Chondrocyte (in vitro differentiated cells): ENCODE measurements at regions not wholly inside any gene's neighbourhood (a gene's known extent, or its start where the extent isn't known, plus 50 kb on each side); places are given as distances from the start of the nearest gene placed in this dataset.

Source experiments
- DNase-seq: peaks from one replicate; pipeline ENCODE4 v3.0.0; 2021; ENCODE audit warnings: mixed read lengths, low spot score
- H3K27ac Mint-ChIP-seq: one replicate; pipeline ENCODE4 v1.8.0; 2021; ENCODE audit warnings: mild to moderate bottlenecking, moderate library complexity, mixed read lengths; ENCODE audit not compliant: unreplicated experiment
- H3K27me3 Mint-ChIP-seq: 2 replicates; pipeline ENCODE4 v1.8.0; 2021; ENCODE audit warnings: low read depth, mixed read lengths
- H3K36me3 Mint-ChIP-seq: 2 replicates; pipeline ENCODE4 v1.8.0; 2021; ENCODE audit warnings: low read depth, mixed read lengths
- H3K4me1 Mint-ChIP-seq: 2 replicates; pipeline ENCODE4 v1.8.0; 2021; ENCODE audit warnings: low read depth, mild to moderate bottlenecking, mixed read lengths
- H3K4me3 Mint-ChIP-seq: one replicate; pipeline ENCODE4 v1.8.0; 2021; ENCODE audit warnings: mild to moderate bottlenecking, moderate library complexity, mixed read lengths; ENCODE audit not compliant: unreplicated experiment
- H3K9me3 Mint-ChIP-seq: 2 replicates; pipeline ENCODE4 v1.8.0; 2021; ENCODE audit warnings: low read depth, mixed read lengths
- TF ChIP-seq, protein P1 (sequence below): fragments of 200-600 bp; sonication (generic); IDR thresholded peaks from 2 replicates; pipeline ENCODE4 v1.5.0; 2021; ENCODE audit warnings: antibody characterized with exemption, mild to moderate bottlenecking, moderate library complexity

DNA sequence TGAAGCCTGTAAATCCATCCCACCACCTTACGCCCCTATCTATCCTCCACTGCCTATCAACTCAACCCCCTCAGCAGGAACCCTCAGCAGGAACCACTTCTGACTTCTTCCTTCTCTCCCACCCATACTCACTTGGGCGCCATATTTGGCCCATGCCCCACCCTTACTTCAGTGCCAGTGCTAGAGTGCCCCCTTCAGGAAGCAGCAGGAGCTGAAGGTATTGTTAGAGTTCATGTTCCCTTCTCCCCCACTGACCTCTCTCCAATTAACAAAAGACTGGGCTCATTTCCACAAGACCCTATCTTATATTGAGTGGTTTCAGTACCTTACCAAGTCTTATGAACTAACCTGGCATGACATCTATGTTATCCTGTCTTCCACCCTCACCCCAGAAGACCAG, 363.1 kb upstream of the SLIT2 start:
- H3K27me3 Mint-ChIP-seq, result no peaks in the 10 kb centered on the region
- H3K4me1 Mint-ChIP-seq, result no peaks in the 10 kb centered on the region
- DNase-seq, result no peak
- TF ChIP-seq, protein P1, sequence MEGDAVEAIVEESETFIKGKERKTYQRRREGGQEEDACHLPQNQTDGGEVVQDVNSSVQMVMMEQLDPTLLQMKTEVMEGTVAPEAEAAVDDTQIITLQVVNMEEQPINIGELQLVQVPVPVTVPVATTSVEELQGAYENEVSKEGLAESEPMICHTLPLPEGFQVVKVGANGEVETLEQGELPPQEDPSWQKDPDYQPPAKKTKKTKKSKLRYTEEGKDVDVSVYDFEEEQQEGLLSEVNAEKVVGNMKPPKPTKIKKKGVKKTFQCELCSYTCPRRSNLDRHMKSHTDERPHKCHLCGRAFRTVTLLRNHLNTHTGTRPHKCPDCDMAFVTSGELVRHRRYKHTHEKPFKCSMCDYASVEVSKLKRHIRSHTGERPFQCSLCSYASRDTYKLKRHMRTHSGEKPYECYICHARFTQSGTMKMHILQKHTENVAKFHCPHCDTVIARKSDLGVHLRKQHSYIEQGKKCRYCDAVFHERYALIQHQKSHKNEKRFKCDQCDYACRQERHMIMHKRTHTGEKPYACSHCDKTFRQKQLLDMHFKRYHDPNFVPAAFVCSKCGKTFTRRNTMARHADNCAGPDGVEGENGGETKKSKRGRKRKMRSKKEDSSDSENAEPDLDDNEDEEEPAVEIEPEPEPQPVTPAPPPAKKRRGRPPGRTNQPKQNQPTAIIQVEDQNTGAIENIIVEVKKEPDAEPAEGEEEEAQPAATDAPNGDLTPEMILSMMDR, result no peak
- H3K36me3 Mint-ChIP-seq, result no peaks in the 10 kb centered on the region
- no peak overlapping the region for H3K27ac Mint-ChIP-seq
- H3K4me3 Mint-ChIP-seq, result no peak overlapping the region
- peaks cover 6% of the 10 kb centered on the region for H3K9me3 Mint-ChIP-seq

DNA sequence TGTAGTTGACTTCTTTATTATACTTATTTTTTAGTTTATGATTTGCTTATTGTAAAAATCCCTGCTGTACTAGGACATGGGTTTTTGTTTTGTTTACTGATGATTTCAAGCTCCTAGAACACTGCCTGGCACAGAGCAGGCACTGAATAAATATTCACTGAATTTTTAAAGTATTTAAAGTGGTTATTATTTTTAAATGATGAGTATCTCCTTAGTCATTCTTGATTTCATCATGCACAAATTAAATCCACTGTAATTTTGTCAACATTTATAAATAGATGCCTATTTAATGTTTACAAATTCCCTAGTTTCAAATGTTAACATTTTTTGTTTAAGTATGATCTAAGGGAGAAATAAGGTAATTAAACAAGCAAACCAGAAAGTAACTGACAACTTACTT, 367.9 kb upstream of the SLIT2 start:
- Mint-ChIP-seq H3K4me3 (no peak overlapping the region), H3K36me3 (no peaks in the 10 kb centered on the region), H3K27ac (no peak overlapping the region), H3K9me3 (peaks cover 5% of the 10 kb centered on the region), H3K27me3 (peaks cover 4% of the 10 kb centered on the region), H3K4me1 (no peaks in the 10 kb centered on the region)
- TF ChIP-seq, protein P1, result no peak
- DNase-seq, result no peak

DNA sequence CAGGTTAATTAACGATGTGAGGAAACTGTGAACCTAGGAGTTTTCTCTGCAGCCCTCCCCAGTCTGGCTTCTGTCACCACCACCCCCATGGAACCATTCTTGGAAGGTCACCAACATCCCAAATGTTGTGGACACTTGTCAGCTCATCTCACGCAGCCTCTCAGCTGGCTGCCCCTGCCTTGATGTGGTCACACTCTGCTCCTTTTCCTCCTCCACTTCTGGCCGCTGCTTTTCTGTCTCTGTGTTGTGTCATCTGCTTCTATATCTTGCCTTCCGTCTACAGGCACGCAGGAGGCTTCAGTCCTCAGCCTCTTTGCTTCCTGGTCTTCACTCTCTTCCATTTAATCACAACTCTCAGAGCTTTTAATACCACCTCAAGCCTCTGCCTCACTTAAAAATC, 371.5 kb upstream of the SLIT2 start:
- no peak for DNase-seq
- Mint-ChIP-seq H3K27ac (no peak overlapping the region), H3K36me3 (peaks cover 2% of the 10 kb centered on the region), H3K4me1 (no peaks in the 10 kb centered on the region), H3K27me3 (peaks cover 13% of the 10 kb centered on the region), H3K4me3 (no peak overlapping the region), H3K9me3 (peaks cover 12% of the 10 kb centered on the region)
- TF ChIP-seq, protein P1, result no peak

DNA sequence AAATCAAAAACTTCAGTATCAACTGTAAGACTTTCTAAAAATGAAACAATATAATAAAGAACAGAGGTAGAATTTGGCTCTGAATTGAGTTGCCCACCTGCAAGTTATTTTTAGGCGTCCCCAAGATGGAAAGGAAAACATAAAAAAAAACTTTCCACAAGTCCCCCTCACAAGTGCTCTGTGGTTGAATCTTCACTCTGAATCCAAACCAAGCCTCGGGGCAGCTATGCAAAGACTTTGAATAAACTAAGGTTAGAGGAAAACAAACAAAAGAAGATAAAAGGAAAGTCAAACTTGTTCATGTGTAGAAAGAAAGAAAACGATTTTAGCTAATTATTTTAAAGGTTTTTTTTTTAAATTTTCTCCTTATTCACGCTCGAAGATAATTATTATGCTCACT, 372.4 kb upstream of the SLIT2 start:
- Mint-ChIP-seq H3K4me1 (no peaks in the 10 kb centered on the region), H3K27ac (no peak overlapping the region), H3K4me3 (no peak overlapping the region), H3K9me3 (peaks cover 12% of the 10 kb centered on the region), H3K36me3 (peaks cover 2% of the 10 kb centered on the region), H3K27me3 (peaks cover 13% of the 10 kb centered on the region)
- no peak for DNase-seq
- TF ChIP-seq, protein P1, result no peak

DNA sequence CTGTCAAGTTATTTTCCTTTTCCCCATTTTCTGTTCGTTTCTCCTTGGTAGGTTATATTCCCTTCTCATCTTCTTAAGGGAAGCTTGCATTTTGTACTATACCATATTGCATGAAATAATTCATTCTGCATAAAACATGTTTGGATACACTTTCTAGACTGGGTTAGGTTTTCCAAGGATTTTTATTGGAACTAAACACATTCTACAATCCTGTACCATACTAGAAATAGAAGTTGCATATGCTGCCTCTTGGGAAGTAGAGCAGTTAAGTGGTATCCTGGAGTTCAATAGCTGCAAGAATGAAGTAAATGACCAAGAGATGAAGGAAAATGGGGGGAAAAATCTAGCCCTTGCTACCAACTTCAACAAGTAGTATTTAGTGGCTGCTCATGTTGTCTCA, 393.7 kb upstream of the SLIT2 start:
- H3K4me1 Mint-ChIP-seq, result no peaks in the 10 kb centered on the region
- peaks cover 2% of the 10 kb centered on the region for H3K27me3 Mint-ChIP-seq
- peaks cover 3% of the 10 kb centered on the region for H3K36me3 Mint-ChIP-seq
- DNase-seq, result no peak
- H3K4me3 Mint-ChIP-seq, result no peak overlapping the region
- TF ChIP-seq, protein P1, result no peak
- H3K27ac Mint-ChIP-seq, result no peak overlapping the region
- H3K9me3 Mint-ChIP-seq, result peaks cover 19% of the 10 kb centered on the region
